ENCODE measurements at regions not wholly inside any gene's neighbourhood (a gene's known extent, or its start where the extent isn't known, plus 50 kb on each side); places are given as distances from the start of the nearest gene placed in this dataset.

- DNase-seq (ENCODE audit: low read depth), result no peak
These were observed 331.3 kb upstream of the SNX7 start for GRCh38 chr1:98330224-98330623.

DNA sequence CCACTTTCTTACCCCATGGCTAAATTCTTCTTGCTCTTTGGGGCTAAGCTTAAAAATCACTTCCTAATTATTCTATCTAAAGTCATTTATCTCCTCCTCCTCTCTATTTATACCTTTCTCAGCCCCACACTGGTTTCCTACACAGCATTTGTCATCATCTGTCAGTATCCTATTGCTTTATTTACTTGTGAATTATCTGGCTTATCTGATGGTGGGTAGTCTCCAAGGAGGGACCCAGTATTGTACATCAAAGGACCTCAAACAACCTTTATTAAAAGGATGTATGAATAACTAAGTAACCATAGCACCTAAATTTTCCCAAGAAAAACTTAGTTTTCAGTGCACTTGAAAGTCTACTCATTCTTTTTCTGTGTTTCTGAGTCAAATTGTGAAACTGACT, 332.7 kb upstream of the SNX7 start:
- DNase-seq (ENCODE audit: low read depth), result no peak

GRCh38 chr1:98327220-98327861, 334.2 kb upstream of the SNX7 start:
- no peak for DNase-seq (ENCODE audit: low read depth)

DNA sequence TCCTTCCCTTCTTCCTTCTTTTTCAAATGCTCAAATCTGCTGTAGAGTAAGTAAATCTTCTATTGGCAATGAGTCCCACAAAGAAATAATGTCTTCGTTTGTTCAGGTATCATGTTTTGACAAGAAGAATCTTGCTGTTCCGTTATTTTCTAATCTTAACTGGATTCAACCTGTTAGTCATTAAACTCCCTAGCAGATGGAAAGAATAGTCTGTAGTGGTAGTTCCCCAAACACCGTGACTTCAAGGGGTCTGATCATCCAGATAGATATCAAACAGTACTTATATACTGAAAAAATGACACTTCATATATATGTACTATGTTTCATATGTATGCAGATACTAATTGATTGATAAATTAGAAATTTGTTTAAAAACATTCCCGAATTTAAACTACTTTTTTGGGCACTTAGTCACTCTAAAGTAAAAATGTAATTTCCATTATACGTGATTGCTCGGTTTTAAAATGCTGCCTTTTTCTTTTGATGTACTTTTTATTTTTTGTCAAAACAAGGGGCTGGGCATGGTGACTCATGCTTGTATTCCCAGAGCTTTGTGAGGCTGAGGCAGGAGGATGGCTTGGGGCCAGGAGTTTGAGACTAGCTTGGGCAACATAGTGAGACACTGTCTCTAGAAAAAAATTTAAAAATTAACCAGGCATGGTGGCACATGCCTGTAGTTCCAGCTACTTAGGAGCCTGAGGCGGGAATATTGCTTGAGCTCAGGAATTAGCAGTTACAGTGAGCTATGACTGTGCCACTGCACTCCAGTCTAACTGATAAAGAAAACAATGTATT, 335.7 kb upstream of the SNX7 start:
- DNase-seq (ENCODE audit: low read depth), result no peak

DNA sequence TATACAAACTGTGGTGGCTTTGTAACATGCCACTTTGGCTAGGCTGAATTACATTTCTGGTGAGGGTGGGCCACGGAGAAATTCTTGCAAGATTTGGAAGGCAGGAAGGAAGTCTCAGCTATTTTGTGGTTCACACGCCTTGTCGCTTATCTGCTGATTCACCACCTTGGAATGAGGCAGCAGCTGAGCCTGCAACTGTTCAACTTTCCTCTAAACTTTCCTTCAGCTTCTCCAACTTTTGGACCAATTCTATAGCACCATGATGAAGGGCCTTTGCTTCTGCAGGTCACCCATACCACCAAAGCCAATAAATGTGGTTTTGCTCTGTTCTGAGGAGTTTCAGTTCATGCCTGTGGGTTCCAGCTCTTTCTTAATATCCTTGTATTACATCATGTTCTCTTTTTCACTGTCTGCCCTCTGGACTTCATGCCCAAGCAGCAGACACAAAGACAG, 337.6 kb upstream of the SNX7 start:
- DNase-seq (ENCODE audit: low read depth), result no peak

DNA sequence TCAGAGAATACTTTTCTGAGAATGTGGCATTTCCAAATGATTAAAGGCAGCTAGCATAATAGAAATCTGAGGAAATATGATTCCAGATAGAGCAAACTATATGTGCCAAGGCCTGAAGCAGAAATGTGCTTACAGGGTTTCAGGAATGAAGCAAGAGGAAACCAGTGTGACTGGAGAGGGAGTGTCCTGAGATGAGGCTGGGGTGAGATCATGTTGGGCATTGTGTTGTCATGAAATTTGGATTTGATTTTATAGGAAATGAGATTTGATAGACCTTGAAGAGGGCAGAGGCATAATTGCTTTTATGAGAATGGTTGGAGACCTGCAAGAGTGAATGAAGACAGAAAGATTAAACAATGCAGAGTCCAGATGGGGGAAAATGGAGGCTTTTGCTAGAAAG, 338.1 kb upstream of the SNX7 start:
- no peak for DNase-seq (ENCODE audit: low read depth)

DNA sequence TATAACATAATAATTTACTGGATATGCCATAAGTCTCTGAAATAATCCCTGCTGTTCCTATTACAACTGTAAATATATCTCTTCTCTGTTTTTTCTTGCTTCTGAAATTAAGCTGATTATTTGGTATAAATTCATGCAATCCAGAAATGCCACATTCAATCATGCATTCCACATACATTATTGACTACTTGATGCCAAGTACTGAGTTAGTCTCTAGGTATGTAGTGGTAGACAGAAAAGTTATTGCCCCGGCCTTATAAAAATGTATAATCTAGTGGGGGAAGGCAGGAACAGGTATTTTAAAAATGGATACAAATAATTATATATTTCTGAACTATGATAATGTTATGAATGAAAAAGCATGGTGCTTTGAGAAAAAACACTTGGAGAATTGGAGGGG, 338.6 kb upstream of the SNX7 start:
- no peak for DNase-seq (ENCODE audit: low read depth)

DNA sequence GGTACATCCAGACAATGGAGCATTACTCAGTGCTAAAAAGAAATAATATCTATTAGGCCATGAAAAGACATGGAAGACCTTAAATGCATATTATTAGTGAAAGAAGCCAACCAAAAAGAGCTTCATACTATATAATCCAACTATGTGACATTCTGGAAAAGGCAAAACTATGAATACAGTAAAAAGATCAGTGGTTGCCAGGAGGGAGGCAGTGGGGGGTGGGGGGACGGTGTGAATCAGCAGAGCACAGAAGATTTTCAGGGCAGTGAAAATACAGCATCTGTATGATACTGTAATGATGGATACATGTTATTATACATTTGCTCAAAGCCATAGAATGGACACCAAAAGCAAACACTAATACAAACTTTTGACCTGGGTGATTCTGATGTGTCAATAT, 339.4 kb upstream of the SNX7 start:
- no peak for DNase-seq (ENCODE audit: low read depth)

- DNase-seq (ENCODE audit: low read depth), result no peak
These were observed 340.3 kb upstream of the SNX7 start for GRCh38 chr1:98321191-98321590.

DNA sequence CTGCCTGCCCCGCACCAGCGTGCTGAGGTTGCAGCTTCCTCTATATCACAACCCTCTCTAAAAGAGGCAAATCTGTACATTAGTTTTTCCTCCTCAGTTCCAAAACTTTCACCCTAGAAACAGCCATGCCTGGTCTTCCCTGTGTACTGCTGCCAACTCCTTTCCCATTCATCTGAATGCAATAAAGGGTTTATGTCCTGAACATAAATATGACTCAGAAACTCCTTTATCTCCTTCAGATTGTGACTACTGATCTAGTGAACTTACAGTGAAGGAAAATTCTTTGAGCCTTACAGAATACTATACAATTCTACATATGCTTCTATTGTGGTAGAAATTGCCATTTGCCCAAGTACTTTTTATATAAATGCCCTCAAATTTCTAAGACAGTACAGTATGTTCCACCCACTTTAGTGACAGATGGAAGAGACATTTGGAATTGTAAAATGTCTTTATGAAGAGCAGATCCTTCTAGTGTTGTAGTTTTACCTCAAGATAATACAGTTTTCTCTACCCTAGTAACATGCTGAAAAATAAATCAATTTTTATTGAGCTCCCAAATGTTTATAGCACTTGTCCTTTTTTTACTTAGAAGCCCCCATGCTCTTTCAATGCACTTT, 345.1 kb upstream of the SNX7 start:
- DNase-seq (ENCODE audit: low read depth), result no peak

DNA sequence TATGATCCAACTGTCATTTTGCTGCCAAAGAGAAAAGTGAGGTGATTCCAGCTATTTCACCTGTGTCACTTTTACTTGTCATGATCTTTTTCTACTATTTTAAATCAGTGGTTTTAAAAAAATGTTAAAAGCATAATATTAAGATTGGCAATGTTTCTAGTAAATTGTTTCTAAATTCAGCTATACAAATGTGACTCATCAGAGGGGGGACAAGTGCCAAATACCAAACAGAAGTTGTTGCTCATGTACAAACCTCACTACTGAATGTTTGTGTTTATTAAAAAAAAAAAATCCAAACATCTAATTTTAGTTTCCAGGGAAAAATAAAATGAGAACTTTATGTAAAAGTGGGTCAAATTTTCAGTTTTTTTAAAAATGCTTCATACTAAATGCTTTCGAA, 346.2 kb upstream of the SNX7 start:
- no peak for DNase-seq (ENCODE audit: low read depth)

- DNase-seq (ENCODE audit: low read depth), result no peak
These were observed 346.9 kb upstream of the SNX7 start for GRCh38 chr1:98314601-98315000.

DNA sequence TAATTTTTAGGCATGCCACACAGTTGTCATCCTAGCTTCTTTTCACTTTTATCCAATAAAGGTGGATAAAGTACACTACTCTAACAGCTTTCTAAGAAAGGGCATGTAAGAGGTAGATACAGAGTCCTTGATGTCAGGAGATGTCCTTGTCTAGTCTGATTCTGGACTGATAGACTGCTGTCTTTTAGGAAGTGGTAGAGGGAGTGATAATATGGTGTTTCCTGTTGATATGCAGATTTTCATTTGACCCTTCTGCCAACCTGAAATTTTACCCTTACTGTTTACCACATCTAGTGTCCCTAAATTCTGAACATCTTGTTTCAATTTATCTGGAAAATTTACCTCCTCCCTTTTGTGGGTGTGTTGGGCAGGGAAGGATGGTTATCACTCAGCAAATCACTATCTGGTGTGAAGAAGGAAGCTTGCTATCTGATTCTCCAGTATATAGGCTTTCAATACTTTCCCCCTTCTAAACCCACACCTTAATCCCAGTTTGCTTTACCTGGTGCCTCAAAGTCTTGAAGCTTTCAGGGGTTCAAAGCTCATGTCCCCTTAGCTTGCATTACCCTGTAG, 354.9 kb upstream of the SNX7 start:
- DNase-seq (ENCODE audit: low read depth), result no peak

DNA sequence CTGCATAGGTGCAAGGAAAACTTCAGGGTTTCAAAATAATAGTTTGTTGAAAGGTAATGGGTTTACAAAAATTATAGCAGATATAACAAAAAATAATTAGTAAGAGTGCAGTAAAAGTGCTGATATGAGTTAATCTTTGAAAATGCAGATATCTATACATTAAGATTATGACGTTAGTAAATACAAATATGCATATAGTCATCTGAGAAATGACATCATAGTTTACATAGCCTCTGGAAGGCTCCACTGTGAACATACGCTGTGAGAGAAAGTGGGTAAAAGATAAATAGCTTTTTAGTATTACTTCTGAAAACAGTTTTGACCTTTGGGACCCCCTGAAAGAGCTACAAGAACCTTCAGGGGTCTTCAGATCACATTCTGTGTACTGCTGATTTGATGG, 356.2 kb upstream of the SNX7 start:
- DNase-seq (ENCODE audit: low read depth), result no peak

GRCh38 chr1:98304888-98305287, 356.6 kb upstream of the SNX7 start:
- no peak for DNase-seq (ENCODE audit: low read depth)

GRCh38 chr1:98299861-98300260, 361.7 kb upstream of the SNX7 start:
- DNase-seq (ENCODE audit: low read depth), result no peak

GRCh38 chr1:98299313-98299712, 362.2 kb upstream of the SNX7 start:
- no peak for DNase-seq (ENCODE audit: low read depth)

GRCh38 chr1:98298319-98298718, 363.2 kb upstream of the SNX7 start:
- DNase-seq (ENCODE audit: low read depth), result no peak

DNA sequence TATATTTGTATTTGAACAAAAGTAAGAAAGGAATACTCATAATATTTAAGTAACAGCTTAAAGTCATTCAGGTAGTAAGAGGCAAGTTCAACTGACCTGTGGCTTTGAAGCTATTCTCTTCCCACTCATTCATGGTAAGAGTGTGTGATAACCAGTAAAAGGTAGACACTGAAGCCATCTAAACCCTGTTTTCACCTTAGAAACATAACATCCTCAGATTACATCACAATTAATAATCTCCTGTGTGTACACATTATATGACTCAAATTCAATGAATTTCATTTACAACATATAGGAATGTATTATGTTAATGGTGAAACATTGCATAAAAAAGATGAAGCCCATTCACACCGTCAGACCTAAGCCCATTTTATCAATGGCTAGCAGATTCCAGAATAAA, 364.8 kb upstream of the SNX7 start:
- DNase-seq (ENCODE audit: low read depth), result no peak

GRCh38 chr1:98294127-98294526, 367.4 kb upstream of the SNX7 start:
- no peak for DNase-seq (ENCODE audit: low read depth)

- DNase-seq (ENCODE audit: low read depth), result no peak
These were observed 368.5 kb upstream of the SNX7 start for GRCh38 chr1:98292994-98293393.

DNA sequence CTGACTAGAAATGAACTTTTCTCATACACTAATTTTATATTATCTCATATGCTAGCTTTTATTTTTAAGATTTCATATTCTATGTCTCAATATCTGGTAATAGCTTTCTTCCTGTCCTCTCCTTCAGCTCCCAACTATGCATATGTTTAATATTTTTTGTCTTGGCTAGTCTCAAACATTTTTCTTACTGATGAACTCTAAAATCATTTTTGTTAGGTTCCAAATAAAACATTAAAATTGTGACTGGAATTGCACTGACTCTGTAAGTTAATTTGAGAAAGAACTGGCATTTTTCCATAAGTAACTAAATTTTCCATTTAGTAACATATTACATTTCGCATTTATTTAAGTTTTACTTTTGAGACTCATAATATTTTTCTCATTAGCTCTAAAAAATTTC, 368.5 kb upstream of the DPYD start:
- DNase-seq (ENCODE audit: low read depth), result no peak

DNA sequence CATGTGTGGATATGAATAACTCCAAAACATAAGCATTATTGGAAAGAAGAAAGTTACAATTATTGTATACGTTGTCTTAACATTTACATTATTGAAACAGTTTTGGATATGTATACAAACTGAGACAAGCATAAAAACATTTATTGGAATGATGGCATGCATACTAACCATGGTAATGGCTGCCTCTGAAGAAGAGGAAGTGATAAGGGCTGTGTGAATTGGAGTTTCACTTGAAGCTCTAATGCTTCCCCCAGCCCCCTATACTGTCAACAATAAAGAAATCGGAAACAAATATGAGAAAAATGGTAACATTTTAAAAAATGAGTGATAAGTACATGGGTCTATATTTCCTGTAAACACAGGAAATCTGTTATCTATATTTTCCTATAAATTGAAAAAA, 367.7 kb upstream of the DPYD start:
- no peak for DNase-seq (ENCODE audit: low read depth)

Data from forelimb muscle (tissue), 1 donor.